HG03571 (cell line): ENCODE measurements at regions not wholly inside any gene's neighbourhood (a gene's known extent, or its start where the extent isn't known, plus 50 kb on each side); places are given as distances from the start of the nearest gene placed in this dataset.
"Not testable (repeated sequence)": the region's sequence is repeated elsewhere in the genome, so short reads cannot be mapped to it uniquely, and the experiment has no call there.

ENCODE experiments used
- ATAC-seq: cut with Tn5 transposase; IDR thresholded peaks from one replicate; pipeline ENCODE4 v1.9.1; 2021; ENCODE audit not compliant: unreplicated experiment

DNA sequence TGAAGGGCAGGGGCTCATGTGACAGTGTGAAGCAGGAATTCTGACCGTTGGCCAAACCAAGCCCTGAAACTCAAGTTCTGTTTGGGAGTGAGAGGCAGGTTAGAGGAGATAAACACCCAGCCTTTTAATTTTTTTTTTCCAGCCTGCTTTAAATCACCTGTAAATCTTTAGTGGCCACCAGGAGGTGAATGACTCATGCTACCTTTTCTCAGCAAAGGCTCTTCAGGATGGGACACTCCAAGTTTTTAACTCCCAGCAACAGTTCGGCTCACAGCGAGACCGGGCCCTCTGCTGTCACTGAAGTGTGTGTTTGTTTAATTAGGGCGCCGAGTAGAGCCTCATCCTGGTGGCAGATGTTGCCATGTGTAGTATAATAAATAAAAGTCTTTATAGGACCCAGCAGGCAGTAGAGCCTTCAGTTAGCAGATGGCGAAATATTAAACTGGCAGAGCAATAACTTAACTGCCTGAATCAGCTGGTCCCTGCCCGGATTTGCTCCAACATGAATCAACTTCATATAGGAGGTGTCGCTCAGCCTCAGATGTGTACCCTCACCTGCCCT is 180.3 kb downstream of the NPIPA7 start:
- ATAC-seq: not testable (repeated sequence)

DNA sequence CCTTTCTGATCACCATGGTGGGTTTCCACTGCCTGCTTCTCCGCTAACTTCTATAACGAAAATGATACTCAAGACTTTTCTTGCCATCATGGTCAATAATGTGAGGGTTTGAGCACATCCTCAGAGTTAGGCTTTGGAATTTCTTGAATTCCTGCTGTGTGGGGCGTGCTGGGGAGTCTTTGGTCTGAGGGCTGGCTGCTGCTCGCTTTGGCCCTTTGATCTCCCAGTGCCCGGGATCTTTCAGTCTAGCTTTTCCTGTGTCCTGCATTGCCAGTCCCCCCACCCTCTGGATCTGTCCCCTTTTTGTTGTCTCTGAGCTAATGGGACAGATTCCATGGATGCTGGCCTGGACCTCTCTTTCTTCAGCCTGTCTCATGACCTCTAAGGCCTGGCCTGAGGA is 182.6 kb downstream of the NPIPA7 start:
- not testable (repeated sequence) for ATAC-seq

DNA sequence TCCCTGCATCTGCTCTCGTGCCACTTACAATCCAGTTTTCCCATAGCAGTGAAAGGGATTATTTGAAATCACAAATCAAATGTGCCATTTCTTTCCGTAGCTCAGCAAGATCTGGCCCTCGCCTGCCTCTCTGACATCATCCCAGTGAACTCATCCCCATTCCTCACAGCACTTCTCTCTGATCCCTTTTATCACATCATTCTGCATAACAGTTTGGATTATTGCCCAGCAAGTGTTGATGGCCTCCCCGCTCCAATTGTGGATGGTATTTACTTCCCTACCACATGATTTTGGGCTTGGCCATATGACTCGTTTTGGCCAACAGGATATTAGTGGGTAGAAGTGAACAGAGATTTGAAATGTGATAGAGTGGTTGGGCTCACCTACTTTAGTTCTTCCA is 185.0 kb downstream of the NPIPA7 start:
- not testable (repeated sequence) for ATAC-seq

DNA sequence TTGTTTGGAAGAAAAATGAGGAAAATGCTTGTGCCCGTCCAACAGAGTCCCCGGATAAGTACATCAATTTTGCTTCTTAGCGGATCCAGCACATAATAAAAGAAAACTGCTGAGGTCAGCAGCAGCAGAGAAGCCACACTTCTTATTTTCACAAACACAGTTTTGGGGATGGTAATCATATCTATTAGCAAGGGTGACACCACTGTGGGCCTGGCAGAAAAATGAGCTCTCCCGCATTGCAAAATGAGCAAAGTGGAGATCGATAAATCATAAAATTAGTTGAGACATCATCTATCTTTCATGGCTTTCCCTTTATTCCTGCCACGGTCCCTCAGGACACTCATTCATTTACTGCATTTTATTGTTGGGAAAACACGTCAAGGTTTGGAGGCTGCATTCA is 186.4 kb downstream of the NPIPA7 start:
- ATAC-seq: not testable (repeated sequence)

DNA sequence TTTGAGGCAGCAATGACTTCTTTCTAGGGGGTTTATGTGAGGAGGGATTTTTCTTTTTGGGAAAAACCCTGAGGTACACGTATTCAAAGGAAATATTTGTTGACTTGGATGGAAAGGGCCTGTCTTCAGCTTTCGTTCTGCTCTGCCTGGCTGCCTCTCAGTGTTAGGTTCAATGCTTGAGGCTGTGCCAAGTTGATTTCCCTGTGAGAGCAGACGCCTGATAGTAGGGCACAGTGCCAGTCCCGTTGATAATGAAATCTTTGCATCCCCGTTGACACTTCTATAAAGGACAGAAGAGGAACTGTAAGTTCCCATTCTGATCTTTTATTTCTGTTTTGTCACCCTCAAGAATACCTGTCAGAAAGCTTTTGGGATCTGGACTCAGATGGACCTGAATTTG is 191.1 kb downstream of the NPIPA7 start:
- ATAC-seq: not testable (repeated sequence)

DNA sequence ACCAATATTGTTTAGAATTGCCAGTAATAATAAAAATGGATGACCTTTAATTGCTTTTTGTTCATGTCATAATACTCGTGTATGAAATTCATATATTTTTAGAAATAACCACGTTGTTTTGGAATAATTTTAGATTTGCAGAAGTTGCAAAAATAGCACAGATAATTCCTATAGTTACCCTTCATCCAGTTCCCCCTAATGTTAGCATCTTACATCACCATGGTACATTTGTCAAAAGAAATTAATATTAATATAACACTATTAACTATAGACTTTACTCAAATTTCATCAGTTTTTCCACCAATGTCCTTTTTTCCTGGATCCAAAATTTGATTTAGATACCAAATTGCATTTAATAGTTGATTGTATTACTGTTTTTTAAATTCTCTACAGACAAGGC is 191.9 kb downstream of the NPIPA7 start:
- ATAC-seq: not testable (repeated sequence)

DNA sequence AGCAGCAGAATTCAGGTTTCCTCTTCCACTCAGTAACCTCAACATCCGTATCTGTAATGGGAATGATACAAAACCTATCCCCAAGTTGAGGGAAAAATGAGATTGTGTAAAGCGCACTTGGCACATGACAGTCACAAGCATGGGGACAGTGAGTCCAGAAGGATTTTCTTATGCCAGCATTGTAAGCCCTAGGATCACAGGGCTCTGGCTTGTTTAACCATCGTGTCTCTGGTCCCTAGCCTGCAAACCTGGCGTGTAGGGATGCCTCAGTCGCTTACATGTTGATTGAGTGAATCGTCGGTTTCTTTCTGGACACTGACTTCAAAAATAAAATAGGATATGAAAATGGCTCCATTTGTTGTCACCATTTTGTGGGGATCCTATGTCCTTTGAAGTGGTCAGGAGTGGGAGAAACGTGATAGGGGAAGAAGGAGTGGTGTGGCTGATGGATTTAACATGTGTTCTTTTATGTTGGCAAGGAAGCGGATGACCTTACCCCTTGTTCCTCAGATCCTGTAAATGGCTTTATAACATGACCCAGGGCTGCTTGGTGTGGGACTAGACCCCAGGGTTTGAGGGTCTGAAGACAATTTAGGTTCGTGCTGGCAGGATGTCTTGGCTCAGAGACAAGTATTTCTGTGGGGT is 193.3 kb downstream of the NPIPA7 start:
- ATAC-seq: not testable (repeated sequence)

DNA sequence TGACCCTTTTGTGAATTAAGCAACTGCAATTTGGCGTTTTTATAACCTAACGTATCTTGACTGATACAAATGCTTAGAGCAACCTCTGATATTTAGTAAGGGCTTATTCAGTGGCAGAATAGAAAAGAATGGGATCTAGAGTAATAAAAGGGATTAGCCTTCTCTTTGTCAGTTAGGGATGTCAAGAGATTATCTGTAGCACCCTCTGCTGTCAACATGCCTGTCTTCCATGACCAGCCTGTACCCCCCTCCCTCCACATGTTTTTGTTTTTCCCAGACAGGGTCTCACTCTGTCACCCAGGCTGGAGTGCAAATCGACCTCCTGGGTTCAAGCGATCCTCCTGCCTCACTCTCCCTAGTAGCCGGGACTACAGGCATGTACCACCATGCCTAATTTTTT is 198.1 kb downstream of the NPIPA7 start:
- ATAC-seq: not testable (repeated sequence)

DNA sequence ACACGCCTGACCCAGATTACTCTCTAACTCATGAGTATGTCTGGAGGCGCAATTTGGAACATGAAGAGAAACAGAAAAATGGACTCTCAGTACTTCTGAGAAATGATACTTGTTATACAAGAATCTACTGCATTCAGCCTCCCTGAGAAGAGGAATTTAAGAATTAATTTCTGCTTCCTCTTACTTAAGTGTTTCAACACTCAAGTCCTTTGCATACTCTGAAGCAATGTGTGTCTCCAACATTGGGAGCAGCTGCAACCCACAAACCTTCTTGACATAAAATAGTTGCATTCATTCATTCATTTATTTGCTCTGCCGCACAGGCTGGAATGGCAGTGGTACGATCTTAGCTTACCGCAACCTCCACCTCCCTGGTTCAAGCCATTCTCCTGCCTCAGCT is 199.8 kb downstream of the NPIPA7 start:
- no peak for ATAC-seq

DNA sequence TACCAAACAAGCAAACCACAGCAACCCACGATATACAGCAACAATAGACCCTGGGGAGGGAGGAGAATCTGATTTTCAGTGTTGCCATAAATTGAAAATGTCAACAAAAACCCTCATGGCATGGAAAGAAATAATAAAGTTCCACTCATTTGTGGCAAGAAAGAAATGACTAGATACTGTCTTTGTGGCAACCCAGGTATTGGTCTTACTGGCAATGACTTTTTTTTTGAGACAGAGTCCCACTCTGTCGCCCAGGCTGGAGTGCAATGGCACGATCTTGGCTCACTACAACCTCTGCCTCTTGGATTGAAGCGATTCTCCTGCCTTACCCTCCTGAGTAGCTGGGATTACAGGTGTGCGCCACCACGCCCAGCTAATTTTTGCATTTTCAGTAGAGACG is 204.0 kb downstream of the NPIPA7 start:
- not testable (repeated sequence) for ATAC-seq

DNA sequence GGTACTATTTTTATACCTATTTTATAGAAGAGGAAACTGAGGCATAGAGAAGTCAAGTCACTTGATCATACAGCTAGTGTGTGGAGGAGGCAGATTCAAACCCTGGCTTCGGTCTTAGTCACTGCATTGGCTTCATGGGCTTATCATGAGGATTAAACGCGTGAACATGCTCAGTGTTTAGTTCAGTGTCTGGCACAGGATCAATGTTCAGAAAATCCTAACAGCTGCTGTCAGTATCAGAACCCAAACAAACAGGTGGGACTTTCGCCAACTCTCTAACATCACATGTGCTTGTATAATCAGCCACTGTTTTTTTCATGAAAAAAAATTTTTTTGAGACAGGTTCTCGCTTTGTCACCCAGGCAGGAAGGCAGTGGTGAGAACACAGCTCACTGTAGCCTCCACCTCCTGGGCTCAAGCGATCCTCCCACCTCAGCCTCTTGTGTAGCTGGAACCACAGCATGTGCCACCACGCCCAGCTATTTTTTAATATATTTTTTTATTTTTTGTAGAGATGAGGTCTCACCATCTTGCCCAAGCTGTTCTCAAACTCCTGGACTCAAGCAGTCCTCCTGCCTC is 207.2 kb downstream of the NPIPA7 start:
- not testable (repeated sequence) for ATAC-seq

DNA sequence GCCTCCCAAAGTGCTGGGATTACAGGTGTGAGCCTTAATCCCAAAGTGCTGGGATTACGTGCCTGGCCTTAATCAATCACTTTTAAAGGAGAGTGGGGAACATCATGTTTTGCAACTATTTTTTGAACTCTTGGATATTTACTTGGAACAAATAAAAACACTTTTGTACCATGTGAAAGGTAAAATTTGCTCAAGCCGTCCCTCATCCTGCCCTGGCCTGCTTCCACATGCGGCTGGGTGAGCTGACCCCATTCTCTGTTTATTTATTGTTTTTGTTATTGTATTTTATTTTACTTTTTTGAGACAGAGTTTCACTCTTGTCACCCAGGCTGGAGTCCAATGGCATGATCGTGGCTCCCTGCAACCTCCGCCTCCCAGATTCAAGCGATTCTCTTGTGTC is 208.0 kb downstream of the NPIPA7 start:
- not testable (repeated sequence) for ATAC-seq

DNA sequence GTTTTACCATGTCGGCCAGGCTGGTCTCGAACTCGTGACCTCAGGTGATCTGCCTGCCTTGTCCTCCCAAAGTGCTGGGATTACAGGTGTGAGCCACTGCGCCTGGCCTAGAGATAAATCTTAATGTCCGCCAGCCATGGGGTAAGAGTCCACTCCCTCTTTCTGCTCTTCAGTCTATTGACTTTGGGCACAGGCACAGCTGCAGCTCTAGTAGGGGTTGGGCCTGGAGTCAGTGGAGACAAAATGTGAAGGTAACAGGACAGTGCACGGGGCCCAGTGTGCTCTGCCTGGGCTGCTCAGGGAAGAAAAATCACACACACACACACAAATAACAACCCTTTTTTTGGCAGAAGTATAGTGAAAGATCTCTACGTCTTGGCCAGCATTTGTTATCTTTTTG is 209.5 kb downstream of the NPIPA7 start:
- not testable (repeated sequence) for ATAC-seq

DNA sequence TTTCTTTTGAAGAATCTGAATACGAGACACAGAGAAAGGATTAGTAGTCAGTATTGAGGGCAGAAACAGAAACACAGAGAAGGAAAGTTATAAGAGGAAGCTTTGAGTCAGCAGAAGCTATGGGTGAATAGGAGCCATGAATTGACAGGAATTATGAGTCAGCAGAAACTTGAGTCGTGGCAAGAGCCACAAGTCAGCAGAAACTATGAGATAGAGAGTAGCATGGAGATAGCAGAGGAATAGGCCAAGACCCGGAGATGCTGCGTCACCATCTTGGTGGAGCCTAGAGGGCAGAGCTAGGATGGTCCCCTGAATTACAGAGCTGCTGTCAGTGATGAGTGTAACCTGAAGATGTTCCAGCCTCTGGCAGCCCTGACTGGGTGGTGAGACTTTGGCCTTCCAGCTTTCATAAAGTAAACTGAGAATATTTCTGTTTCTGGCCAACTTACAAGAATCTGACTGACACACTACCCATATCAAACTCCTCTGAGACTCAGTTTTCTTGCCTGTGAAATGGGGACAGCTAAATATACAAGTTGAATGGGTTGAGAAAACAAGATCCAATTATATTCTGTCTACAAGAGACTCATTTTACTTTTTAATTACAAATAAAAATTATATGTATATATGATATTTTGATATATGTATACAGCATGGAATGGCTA is 211.8 kb downstream of the NPIPA7 start:
- not testable (repeated sequence) for ATAC-seq

DNA sequence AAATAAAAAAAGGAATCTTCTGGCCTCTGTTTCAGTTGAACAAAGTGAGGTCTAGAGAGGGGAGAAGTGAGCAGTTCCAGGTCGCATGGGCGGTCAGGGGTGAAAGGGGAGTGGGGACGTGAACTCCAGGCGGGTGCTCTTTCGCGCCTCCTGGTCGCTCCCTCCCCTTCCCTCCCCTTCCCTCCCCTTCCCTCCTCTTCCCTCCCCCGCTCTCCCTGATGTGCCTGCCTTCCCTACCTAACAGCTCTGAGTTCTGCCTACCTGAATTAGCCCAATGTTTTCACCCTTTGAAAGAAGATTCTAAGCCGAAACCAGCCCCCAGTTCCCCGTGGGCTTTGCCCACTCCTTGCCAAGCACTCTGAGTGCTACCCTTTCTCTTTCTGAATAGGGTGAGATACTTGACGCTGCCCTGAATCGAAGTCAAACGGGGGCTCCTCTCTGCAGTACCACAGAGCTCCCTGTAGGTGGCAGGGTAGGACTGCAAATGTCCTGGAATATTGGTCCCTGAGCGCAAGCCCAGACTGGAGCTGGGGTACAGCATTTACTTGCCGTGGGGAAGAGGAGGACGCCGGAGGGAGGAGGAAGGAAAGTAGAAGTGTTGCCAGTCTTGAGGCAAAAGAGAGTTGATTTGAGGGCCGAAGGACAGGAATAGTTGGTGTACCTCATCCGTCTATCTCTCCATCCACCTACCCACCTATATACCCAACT is 214.4 kb downstream of the NPIPA7 start:
- ATAC-seq: not testable (repeated sequence)

DNA sequence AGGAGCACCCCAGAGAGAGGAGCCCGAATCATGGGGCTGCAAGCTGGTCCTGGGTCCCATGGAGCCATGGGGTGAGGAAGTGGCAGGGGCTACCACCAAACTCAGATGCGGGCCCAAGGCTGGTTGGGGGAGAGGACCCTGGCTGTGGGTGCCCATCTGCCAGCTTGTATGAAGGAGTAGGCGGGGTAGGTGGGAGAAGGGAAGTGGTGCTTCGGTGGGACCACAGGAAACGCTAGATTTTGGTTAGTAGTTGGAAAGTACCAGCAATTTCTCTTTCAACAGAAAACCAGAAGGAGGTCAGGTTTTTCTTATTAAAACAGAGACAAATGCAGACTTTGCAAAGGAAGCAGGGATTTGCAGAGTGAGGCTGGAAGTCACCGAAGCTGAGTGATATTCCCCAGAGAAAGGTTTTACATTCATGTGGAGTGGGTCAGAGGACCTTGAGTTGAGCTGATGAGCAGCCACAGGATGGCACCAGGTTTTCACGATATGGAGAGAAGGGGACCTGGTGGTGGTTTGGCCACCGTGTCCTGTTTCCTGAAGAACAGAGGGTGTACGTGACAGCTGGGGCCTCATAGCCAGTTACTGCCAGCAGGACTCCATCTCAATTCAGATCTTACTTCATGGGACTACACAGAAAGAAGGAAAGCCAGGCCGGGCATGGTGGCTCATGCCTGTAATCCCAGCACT is 216.2 kb downstream of the NPIPA7 start:
- ATAC-seq: peak; percentile 41

DNA sequence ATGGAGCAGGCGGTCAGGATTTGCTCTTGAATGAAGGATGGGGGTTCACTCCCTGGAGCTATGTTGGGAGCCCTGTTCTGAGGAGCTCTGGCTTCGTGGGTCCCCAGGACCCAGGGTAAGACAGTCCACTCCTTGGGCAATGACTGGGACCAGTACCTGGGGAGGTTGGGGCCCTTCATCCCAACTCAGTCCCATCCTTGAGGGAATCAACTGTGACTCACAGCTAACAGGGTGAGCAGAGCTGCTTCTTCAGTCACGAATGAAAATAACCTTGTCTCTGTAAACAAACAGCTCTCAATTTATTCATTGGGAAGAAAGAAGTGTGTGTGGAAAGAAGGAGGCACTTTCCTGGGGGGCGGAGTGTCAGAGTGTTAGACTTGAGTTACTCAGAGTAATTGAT is 222.3 kb downstream of the NPIPA7 start:
- ATAC-seq: not testable (repeated sequence)

DNA sequence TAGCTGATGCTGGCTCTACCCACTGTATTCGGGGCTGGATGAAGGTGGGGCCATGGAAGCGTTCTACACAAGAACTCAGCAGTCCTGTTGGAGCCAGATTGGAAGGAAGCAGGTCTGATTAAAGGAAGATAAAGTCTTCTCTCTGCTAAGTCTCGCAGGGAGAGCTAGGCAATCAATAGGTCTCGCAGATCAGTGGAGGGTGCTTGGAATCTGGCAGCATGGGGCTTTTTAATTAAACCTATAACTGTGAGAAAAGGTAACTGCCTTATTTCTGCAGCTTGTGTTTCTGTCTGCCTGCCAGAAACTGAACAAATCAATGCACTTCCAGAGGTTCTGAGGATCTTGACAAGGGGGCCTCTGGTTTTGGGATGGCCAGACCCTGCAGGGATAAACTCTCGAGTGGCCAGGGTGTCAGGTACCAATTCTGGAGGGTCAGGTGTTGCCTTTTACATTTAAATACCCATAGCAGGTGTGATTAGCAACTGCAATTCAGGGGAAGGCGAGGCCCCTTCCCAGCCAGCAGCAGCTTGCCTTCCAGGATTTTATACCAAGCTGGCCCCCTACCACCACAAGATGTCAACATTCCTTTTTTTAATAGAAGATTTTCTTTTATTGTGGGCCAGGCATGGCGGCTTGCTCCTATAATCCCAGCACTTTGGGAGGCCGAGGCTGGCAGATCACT is 228.6 kb downstream of the NPIPA7 start:
- ATAC-seq: not testable (repeated sequence)

DNA sequence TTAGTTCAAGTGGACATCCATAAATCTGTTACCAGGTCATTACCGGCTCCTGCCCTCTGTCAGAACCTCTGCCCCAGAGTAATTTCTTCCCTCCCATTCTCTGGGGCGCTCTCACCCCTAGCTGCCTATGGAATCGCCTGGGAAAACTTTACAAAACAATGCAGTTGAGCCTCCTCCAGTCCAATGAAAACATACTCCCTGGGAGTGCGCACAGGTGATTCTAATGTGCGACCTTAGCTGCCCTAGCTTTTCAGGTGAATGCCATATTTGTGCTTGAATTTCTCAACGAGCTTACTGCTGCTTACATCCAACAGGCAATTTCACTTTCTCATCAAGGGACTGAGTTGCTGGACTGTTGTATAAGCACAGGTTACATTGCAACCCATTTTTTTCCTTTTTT is 230.7 kb downstream of the NPIPA7 start:
- not testable (repeated sequence) for ATAC-seq

DNA sequence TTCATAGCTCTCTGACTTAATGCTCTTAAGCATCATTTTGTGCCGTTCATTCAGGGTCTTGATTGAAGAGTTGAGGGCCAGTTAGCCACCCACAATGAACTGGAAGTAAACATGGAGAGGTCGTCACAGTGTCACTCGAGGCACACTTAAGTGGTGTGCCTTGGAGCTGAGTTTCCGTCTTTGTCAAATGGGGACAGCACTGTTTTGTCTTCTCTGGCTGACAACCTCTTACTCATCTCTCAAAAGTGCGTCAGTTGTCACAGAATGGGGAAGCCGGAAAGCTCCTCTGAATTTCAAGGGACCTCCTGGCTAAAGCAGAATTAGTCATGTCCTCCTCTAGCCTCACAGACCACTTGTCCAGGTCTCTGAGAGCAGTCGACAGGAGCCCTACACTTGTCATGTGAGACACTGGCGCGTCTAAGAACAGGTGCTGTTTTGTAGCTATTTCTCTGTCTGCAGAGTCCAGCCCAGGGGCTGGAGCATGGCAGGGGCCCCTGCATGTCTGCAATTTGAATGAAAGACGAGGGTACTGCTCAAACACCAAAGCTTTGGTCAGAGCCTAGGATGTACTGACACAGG is 231.5 kb downstream of the NPIPA7 start:
- not testable (repeated sequence) for ATAC-seq
